RWPE2 (cell line): ENCODE measurements at regions not wholly inside any gene's neighbourhood (a gene's known extent, or its start where the extent isn't known, plus 50 kb on each side); places are given as distances from the start of the nearest gene placed in this dataset.

Experiments
- ATAC-seq: fragments of 200-7000 bp; cut with Tn5 transposase; 3 replicates; pipeline ENCODE4 v1.9.1; 2021; ENCODE audit warnings: low read depth
- DNase-seq: peaks from one replicate; pipeline ENCODE4 v3.0.0-alpha.2; 2020; ENCODE audit warnings: low spot score
- H3K27ac ChIP-seq: fragments of 450-650 bp; 2 replicates; pipeline ENCODE4 v1.5.1; 2017; ENCODE audit warnings: mild to moderate bottlenecking; ENCODE audit not compliant: poor library complexity, severe bottlenecking
- H3K27me3 ChIP-seq: fragments of 250-450 bp; sonication (Bioruptor Pico); 2 replicates; pipeline ENCODE4 v1.5.1; 2021; ENCODE audit warnings: mild to moderate bottlenecking, moderate library complexity; ENCODE audit not compliant: insufficient read depth, poor library complexity, severe bottlenecking
- H3K36me3 ChIP-seq: fragments of 250-450 bp; sonication (Bioruptor Pico); 2 replicates; pipeline ENCODE4 v1.5.1; 2020; ENCODE audit warnings: low read depth, mild to moderate bottlenecking, moderate library complexity
- H3K4me1 ChIP-seq: fragments of 250-450 bp; sonication (Bioruptor Pico); 2 replicates; pipeline ENCODE4 v1.5.1; 2021; ENCODE audit warnings: mild to moderate bottlenecking, moderate library complexity; ENCODE audit not compliant: insufficient read depth, poor library complexity, severe bottlenecking
- H3K4me3 ChIP-seq: fragments of 250-450 bp; sonication (Bioruptor Pico); 2 replicates; pipeline ENCODE4 v1.5.1; 2021; ENCODE audit warnings: mild to moderate bottlenecking, moderate library complexity; ENCODE audit not compliant: severe bottlenecking
- H3K9me3 ChIP-seq: fragments of 250-450 bp; sonication (Bioruptor Pico); 2 replicates; pipeline ENCODE4 v1.5.1; 2021; ENCODE audit warnings: mild to moderate bottlenecking, moderate library complexity; ENCODE audit not compliant: severe bottlenecking
- TF ChIP-seq, protein P1 (sequence below): fragments of 450-650 bp; IDR thresholded peaks from one replicate; pipeline ENCODE4 v1.5.1; 2017; ENCODE audit warnings: mild to moderate bottlenecking, moderate library complexity; ENCODE audit not compliant: poor library complexity, severe bottlenecking

DNA sequence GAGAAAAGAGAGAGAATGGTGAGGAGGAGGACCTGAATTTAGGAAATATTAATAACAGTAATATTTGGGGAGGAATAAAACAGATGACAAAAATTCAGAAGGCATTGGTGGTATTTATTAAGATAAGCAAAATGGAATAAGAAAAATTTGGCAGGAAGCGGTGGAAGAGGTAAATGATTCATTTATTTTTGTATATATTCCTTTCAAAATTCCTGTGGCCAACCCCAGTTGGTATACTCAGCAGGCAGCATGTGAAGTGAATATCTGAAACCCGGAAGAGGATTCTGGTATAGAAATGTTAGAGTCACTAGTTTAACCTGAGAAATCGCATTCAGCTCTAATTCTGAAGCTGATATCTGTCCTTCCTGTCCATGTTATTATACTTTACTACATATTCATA lies 792.0 kb downstream of the KCNJ2 start:
- TF ChIP-seq, protein P1, sequence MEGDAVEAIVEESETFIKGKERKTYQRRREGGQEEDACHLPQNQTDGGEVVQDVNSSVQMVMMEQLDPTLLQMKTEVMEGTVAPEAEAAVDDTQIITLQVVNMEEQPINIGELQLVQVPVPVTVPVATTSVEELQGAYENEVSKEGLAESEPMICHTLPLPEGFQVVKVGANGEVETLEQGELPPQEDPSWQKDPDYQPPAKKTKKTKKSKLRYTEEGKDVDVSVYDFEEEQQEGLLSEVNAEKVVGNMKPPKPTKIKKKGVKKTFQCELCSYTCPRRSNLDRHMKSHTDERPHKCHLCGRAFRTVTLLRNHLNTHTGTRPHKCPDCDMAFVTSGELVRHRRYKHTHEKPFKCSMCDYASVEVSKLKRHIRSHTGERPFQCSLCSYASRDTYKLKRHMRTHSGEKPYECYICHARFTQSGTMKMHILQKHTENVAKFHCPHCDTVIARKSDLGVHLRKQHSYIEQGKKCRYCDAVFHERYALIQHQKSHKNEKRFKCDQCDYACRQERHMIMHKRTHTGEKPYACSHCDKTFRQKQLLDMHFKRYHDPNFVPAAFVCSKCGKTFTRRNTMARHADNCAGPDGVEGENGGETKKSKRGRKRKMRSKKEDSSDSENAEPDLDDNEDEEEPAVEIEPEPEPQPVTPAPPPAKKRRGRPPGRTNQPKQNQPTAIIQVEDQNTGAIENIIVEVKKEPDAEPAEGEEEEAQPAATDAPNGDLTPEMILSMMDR, result no peak
- Histone ChIP-seq H3K4me3 (no peak overlapping the region), H3K4me1 (no peaks in the 10 kb centered on the region), H3K36me3 (no peaks in the 10 kb centered on the region), H3K9me3 (no peaks in the 10 kb centered on the region), H3K27me3 (no peaks in the 10 kb centered on the region), H3K27ac (no peak overlapping the region)
- ATAC-seq (no peak), DNase-seq (no peak)

DNA sequence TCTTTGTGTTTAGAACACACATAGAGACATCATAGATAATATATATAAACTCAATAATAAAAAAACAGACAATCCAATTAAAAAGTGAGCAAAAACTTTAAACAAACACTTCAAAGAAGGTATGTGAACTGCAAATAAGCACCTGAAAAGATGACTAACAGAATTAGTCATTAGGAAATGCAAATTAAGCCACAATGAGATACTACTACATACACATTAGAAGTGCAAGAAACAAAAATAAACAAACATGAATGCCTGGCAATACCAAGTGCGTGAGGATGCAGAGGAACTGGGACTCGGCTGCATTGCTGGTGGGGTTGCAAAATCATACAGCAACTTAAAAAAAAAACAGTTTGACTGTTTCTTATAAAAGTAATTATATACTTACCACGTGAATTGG lies 799.0 kb downstream of the KCNJ2 start:
- Histone ChIP-seq H3K36me3 (no peaks in the 10 kb centered on the region), H3K27ac (no peak overlapping the region), H3K4me1 (no peaks in the 10 kb centered on the region), H3K27me3 (peaks cover 10% of the 10 kb centered on the region), H3K4me3 (no peak overlapping the region), H3K9me3 (no peaks in the 10 kb centered on the region)
- DNase-seq (no peak), ATAC-seq (no peak)
- TF ChIP-seq, protein P1, result no peak

DNA sequence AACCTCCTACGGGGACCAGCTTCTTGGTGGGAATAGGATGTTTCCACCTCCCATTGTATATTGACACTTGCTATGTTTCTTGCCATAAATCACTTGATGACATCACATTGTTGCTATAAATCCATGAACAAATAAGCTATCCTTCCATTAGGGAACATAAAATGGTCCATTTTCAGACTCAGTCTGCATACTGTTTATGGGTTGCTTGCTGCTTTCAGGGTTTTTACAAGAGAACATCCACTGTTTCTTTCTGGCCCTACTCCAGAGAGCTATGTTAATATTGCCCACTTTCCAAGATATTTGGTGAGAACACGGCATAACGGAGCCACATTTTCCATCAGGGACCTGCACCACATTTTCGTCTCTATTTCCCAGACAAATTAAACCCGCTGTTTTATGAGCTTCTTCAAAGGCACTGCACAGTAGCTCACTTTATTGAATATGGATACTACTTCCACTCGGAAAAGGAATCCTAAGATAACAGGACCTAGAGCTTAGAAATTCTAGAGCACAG lies 800.2 kb downstream of the KCNJ2 start:
- no peaks in the 10 kb centered on the region for H3K9me3 ChIP-seq
- TF ChIP-seq, protein P1, result no peak
- DNase-seq (no peak), ATAC-seq (no peak)
- H3K4me3 ChIP-seq, result no peak overlapping the region
- peaks cover 10% of the 10 kb centered on the region for H3K27me3 ChIP-seq
- no peaks in the 10 kb centered on the region for H3K36me3 ChIP-seq
- H3K27ac ChIP-seq, result no peak overlapping the region
- no peaks in the 10 kb centered on the region for H3K4me1 ChIP-seq

- no peak overlapping the region for H3K4me3 ChIP-seq
- H3K4me1 ChIP-seq, result no peaks in the 10 kb centered on the region
- TF ChIP-seq, protein P1, result no peak
- no peaks in the 10 kb centered on the region for H3K9me3 ChIP-seq
- no peak overlapping the region for H3K27ac ChIP-seq
- DNase-seq (no peak), ATAC-seq (no peak)
- H3K36me3 ChIP-seq, result no peaks in the 10 kb centered on the region
- H3K27me3 ChIP-seq, result peaks cover 14% of the 10 kb centered on the region
Observed at GRCh38 chr17:70976447-70976846, 807.1 kb downstream of the KCNJ2 start.

- no peaks in the 10 kb centered on the region for H3K9me3 ChIP-seq
- no peak overlapping the region for H3K4me3 ChIP-seq
- no peaks in the 10 kb centered on the region for H3K4me1 ChIP-seq
- peaks cover 5% of the 10 kb centered on the region for H3K27me3 ChIP-seq
- no peaks in the 10 kb centered on the region for H3K36me3 ChIP-seq
- TF ChIP-seq, protein P1, result no peak
- no peak for DNase-seq
- H3K27ac ChIP-seq, result no peak overlapping the region
- ATAC-seq, result no peak
Observed at GRCh38 chr17:70984873-70985272, 815.5 kb downstream of the KCNJ2 start.
